Rectal smooth muscle tissue (tissue), 1 donor: ENCODE measurements at regions not wholly inside any gene's neighbourhood (a gene's known extent, or its start where the extent isn't known, plus 50 kb on each side); places are given as distances from the start of the nearest gene placed in this dataset.

Experiments used
- H3K27ac ChIP-seq: one replicate; pipeline ENCODE4 v1.7.0; 2013; ENCODE audit warnings: low read depth, low read length, inconsistent platforms
- H3K27me3 ChIP-seq: one replicate; pipeline ENCODE4 v1.7.0; 2013; ENCODE audit warnings: low read length; ENCODE audit not compliant: control insufficient read depth, insufficient read depth
- H3K36me3 ChIP-seq: one replicate; pipeline ENCODE4 v1.7.0; 2013; ENCODE audit warnings: low read length; ENCODE audit not compliant: control insufficient read depth, insufficient read depth
- H3K4me1 ChIP-seq: one replicate; pipeline ENCODE4 v1.7.0; 2013; ENCODE audit warnings: low read length; ENCODE audit not compliant: control insufficient read depth, insufficient read depth
- H3K4me3 ChIP-seq: one replicate; pipeline ENCODE4 v1.7.0; 2013; ENCODE audit warnings: low read length
- H3K9ac ChIP-seq: one replicate; pipeline ENCODE4 v1.7.0; 2013; ENCODE audit warnings: low read length

DNA sequence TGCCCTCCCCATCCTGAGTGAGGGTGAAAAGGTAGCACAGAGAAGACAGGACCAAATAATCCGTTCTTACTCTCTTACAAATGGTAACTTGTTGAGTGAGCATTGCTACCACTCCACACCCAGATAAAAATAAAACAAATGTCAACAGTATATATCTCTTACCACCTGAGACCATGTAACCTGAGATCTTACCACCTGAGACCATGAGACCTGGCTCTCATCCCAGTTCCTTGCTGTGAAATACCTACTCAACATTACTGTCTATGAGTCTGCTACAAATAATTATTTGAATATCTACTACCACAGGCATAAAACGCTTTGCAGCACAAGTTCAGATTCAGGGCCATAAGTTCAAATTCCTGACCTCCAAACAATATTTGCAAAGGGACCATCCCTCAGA lies 234.7 kb downstream of the C1D start:
- no peak overlapping the region for H3K27ac ChIP-seq
- no peaks in the 10 kb centered on the region for H3K36me3 ChIP-seq
- H3K4me1 ChIP-seq: no peaks in the 10 kb centered on the region
- H3K4me3 ChIP-seq: no peak overlapping the region
- H3K9ac ChIP-seq: no peak overlapping the region
- H3K27me3 ChIP-seq: no peaks in the 10 kb centered on the region

- H3K36me3 ChIP-seq: no peaks in the 10 kb centered on the region
- no peak overlapping the region for H3K27ac ChIP-seq
- no peaks in the 10 kb centered on the region for H3K27me3 ChIP-seq
- H3K4me1 ChIP-seq: no peaks in the 10 kb centered on the region
- no peak overlapping the region for H3K9ac ChIP-seq
- no peak overlapping the region for H3K4me3 ChIP-seq
Measured at GRCh38 chr2:67829470-67829869, 233.3 kb downstream of the C1D start.

DNA sequence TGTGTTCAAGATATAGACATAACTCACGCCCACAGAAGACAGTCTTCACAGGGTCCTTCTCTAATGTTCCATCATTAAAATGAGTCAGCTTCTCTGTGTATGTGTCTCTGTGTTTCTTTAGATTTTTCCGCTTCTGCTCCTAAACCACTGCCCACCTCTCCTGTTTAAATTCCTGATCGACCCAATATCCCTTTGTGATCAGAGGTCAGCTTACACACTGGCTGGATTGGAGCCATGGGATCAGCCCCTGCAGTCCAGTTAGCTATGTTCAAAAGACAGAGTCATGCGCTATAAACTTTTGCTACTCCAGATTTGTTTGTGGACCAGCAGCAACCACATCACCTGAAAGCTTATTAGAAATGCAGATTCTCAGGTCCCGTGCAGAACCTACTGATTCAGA lies 229.2 kb downstream of the C1D start:
- H3K4me1 ChIP-seq: no peaks in the 10 kb centered on the region
- no peak overlapping the region for H3K9ac ChIP-seq
- no peaks in the 10 kb centered on the region for H3K36me3 ChIP-seq
- no peak overlapping the region for H3K4me3 ChIP-seq
- no peak overlapping the region for H3K27ac ChIP-seq
- H3K27me3 ChIP-seq: no peaks in the 10 kb centered on the region

GRCh38 chr2:67834482-67834881 lies 228.3 kb downstream of the C1D start:
- Histone ChIP-seq H3K27me3 (no peaks in the 10 kb centered on the region), H3K9ac (no peak overlapping the region), H3K4me3 (no peak overlapping the region), H3K27ac (no peak overlapping the region), H3K4me1 (no peaks in the 10 kb centered on the region), H3K36me3 (no peaks in the 10 kb centered on the region)

- Histone ChIP-seq H3K27ac (no peak overlapping the region), H3K4me3 (no peak overlapping the region), H3K4me1 (no peaks in the 10 kb centered on the region), H3K27me3 (no peaks in the 10 kb centered on the region), H3K36me3 (no peaks in the 10 kb centered on the region), H3K9ac (no peak overlapping the region)
Measured at GRCh38 chr2:67835266-67835665, 227.5 kb downstream of the C1D start.

- no peaks in the 10 kb centered on the region for H3K36me3 ChIP-seq
Measured at GRCh38 chr2:67836866-67837265, 225.9 kb downstream of the C1D start.

GRCh38 chr2:67838205-67838604 lies 224.6 kb downstream of the C1D start:
- Histone ChIP-seq H3K4me3 (no peak overlapping the region), H3K36me3 (no peaks in the 10 kb centered on the region), H3K27ac (no peak overlapping the region), H3K4me1 (no peaks in the 10 kb centered on the region), H3K9ac (no peak overlapping the region), H3K27me3 (no peaks in the 10 kb centered on the region)

More at GRCh38 chr2:67836866-67837265, 225.9 kb downstream of the C1D start:
- H3K4me1 ChIP-seq: no peaks in the 10 kb centered on the region
- H3K9ac ChIP-seq: no peak overlapping the region
- no peaks in the 10 kb centered on the region for H3K27me3 ChIP-seq
- no peak overlapping the region for H3K4me3 ChIP-seq
- H3K27ac ChIP-seq: no peak overlapping the region

DNA sequence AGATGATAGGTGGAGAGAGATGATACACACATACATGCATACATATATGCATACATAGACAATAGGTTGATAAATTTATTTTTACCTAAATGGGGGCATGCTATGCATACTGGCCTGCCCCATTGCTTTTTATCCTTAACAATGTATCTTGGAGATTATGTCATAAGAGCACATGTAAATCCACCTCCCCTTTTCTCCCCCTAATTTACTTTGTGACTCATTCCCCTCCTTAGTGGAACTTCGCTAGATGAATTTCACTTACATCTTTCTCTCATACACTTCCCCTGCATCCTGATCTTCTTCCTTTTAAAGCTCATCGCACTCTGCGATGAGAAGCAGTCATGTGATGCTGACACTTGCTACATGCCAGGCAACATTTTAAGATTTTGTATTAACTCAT lies 223.6 kb downstream of the C1D start:
- Histone ChIP-seq H3K4me1 (no peaks in the 10 kb centered on the region), H3K9ac (no peak overlapping the region)

DNA sequence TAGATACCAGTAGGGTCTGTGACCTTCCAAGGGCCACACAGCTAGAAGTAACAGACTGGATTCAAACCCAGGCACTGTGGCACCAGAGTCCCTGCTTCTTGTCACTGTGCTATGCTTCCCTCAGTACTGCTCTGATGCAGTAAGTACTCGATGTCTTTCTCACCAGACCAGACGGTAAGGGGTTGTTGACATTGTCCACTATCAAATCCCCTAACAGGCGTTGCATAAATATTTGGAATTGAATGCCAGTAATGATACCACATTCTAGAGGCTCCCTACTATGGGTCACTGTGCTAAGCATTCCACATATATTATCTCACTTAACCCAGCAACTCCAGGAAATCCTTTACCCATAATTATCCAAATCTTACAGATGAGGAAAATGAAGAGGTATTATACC lies 223.1 kb downstream of the C1D start:
- Histone ChIP-seq H3K27me3 (no peaks in the 10 kb centered on the region), H3K9ac (no peak overlapping the region), H3K36me3 (no peaks in the 10 kb centered on the region), H3K4me3 (no peak overlapping the region), H3K4me1 (no peaks in the 10 kb centered on the region), H3K27ac (no peak overlapping the region)

More for the DNA sequence above, 223.6 kb downstream of the C1D start:
- H3K27ac ChIP-seq: no peak overlapping the region
- no peaks in the 10 kb centered on the region for H3K27me3 ChIP-seq
- H3K36me3 ChIP-seq: no peaks in the 10 kb centered on the region
- no peak overlapping the region for H3K4me3 ChIP-seq

DNA sequence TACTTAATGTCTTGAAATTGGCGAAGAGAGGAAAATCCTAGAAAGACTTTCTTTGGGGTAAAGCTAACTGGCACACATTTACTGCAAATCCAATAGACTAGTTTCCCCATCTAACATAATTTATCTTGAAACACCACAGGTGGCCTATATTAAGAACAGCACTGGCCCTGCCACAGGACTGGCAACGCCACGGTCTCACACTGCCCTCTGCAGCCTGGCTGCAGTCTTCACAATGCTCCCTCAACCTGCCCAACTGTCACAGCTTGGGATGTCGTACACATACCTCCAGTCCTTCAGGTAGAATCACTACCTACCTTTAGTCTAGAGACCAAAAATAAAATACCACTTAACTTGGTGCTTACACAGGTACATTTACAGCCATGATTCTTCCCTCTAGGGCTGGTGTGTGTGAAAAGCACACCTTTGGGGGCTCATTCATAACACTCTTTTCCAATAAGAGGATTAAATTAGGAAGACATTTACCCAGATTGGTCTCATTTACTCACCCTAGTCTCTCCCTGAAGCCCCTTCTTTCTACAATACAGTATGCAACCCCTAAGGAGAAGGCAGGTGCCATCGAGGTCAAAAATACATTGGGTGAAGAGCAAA lies 222.2 kb downstream of the C1D start:
- H3K9ac ChIP-seq: no peak overlapping the region

DNA sequence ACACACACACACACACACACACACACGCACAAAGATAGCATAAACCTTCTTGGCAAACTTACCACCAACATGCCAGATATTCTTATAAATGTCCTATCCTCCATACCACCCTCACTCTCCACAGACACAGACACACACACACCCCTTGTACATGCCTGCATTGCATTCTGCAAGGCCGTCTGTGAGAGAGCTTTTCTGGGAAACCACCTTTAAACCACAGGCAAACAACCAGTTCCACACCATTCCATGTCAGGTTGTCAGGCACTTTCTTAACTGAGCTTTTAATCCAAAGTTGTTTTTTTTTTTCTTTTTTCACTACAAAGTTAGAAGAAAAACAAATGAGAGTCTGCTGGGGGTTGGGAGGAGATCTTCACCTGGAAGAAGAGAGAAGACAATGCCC lies 221.1 kb downstream of the C1D start:
- no peaks in the 10 kb centered on the region for H3K27me3 ChIP-seq
- no peak overlapping the region for H3K27ac ChIP-seq
- H3K4me3 ChIP-seq: no peak overlapping the region
- no peak overlapping the region for H3K9ac ChIP-seq
- no peaks in the 10 kb centered on the region for H3K36me3 ChIP-seq
- H3K4me1 ChIP-seq: peaks cover 6% of the 10 kb centered on the region

More for the DNA sequence above, 222.2 kb downstream of the C1D start:
- H3K27ac ChIP-seq: no peak overlapping the region
- H3K4me3 ChIP-seq: no peak overlapping the region
- peaks cover under 1% of the 10 kb centered on the region for H3K4me1 ChIP-seq
- H3K36me3 ChIP-seq: no peaks in the 10 kb centered on the region
- H3K27me3 ChIP-seq: no peaks in the 10 kb centered on the region

DNA sequence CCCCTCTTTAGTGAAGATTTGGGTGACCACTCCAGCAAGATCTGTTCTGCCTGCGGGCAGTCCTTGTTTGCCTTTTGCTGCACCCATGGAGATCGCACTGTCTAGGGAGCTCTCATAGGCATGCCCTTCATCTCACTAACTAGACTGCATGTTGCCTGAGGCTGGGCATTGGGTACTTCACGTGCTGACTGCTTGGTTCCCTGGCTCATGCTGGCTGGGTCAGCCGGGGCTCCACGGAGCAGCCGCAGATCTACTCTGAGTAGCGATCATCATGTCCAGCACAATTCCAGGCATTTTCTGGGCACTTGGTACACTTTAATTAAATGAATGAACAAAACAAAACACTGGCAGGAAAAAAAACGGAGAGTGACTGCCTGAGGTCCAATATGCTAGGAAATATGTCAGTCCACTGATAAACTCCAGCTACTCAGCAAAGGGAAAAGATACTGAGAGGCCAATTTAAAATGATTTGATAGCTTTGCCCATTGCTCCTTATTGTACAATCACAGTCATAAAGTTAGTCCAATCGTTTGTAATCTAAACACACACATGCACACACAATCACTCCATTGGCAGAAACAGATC lies 220.3 kb downstream of the C1D start:
- Histone ChIP-seq H3K4me3 (no peak overlapping the region), H3K4me1 (peaks cover 6% of the 10 kb centered on the region), H3K9ac (no peak overlapping the region), H3K36me3 (no peaks in the 10 kb centered on the region), H3K27me3 (no peaks in the 10 kb centered on the region), H3K27ac (no peak overlapping the region)

DNA sequence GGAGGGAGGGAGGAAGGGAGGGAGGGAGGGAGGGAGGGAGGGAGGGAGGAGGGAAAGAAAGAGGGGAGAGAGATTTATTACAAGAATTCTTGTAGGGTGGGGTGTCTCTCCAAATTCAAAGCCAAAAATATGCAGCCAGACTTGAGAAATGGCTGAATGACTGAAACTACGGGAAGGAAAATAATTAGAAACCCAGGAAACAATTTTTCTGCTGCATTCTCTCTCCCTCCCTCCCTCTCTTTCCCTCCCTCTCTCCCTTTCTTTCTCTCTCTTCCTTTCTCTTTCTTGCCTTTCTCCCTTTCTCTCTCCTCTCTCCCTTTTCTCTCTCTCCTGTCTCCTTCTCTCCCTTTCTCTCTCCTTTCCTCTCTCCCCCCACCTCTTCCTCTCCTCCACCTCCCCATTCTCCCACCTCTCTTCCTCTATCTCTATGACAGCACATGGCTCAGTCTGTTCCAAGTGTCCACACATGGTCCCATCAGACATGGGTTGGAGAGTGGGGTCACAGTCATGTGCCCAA lies 218.7 kb downstream of the C1D start:
- Histone ChIP-seq H3K27me3 (no peaks in the 10 kb centered on the region), H3K27ac (no peak overlapping the region), H3K4me3 (no peak overlapping the region), H3K4me1 (peaks cover 6% of the 10 kb centered on the region), H3K36me3 (no peaks in the 10 kb centered on the region), H3K9ac (no peak overlapping the region)
